Mesenchymal stem cell (in vitro differentiated cells and primary cell): ENCODE measurements at regions not wholly inside any gene's neighbourhood (a gene's known extent, or its start where the extent isn't known, plus 50 kb on each side); places are given as distances from the start of the nearest gene placed in this dataset.

ENCODE experiments used
- DNase-seq: peaks from one replicate; pipeline ENCODE4 v3.0.0-alpha.2; 2013
- H2AFZ ChIP-seq: one replicate; pipeline ENCODE4 v1.6.1; 2013; ENCODE audit warnings: low read depth, mild to moderate bottlenecking, control low read depth, inconsistent platforms, low read length, moderate library complexity
- H2AK5ac ChIP-seq: 2 replicates; pipeline ENCODE4 v1.6.1; 2013; ENCODE audit warnings: low read length, moderate library complexity, mild to moderate bottlenecking, inconsistent platforms; ENCODE audit not compliant: severe bottlenecking
- H2BK120ac ChIP-seq: one replicate; pipeline ENCODE4 v1.6.1; 2013; ENCODE audit warnings: low read depth, mild to moderate bottlenecking, inconsistent platforms, low read length, moderate library complexity
- H2BK12ac ChIP-seq, 2 experiments: one replicate each; pipeline ENCODE4 v1.6.1; 2013; ENCODE audit warnings: inconsistent platforms in 2 of 2, low read length in 2 of 2, mild to moderate bottlenecking in 2 of 2, moderate library complexity in 2 of 2, control low read depth in 1 of 2
- H2BK15ac ChIP-seq: one replicate; pipeline ENCODE4 v1.6.1; 2013; ENCODE audit warnings: mild to moderate bottlenecking, low read depth, inconsistent platforms; ENCODE audit not compliant: poor library complexity, severe bottlenecking
- H2BK5ac ChIP-seq: 2 replicates; pipeline ENCODE4 v1.6.1; 2013; ENCODE audit warnings: low read depth, mild to moderate bottlenecking, low read length, control low read depth, inconsistent platforms; ENCODE audit not compliant: poor library complexity, severe bottlenecking
- H3K14ac ChIP-seq, 2 experiments: one replicate each; pipeline ENCODE4 v1.6.1; 2013; ENCODE audit warnings: inconsistent platforms in 2 of 2, low read length in 2 of 2, control low read depth in 1 of 2, mild to moderate bottlenecking in 1 of 2, moderate library complexity in 1 of 2
- H3K18ac ChIP-seq, 2 experiments: one replicate each; pipeline ENCODE4 v1.6.1; 2013; ENCODE audit warnings: inconsistent platforms in 2 of 2, low read length in 2 of 2, control low read depth in 1 of 2, low read depth in 1 of 2, mild to moderate bottlenecking in 1 of 2
- H3K23ac ChIP-seq, 2 experiments: one replicate each; pipeline ENCODE4 v1.6.1; 2013; ENCODE audit warnings: inconsistent platforms in 2 of 2, low read length in 2 of 2, mild to moderate bottlenecking in 2 of 2, moderate library complexity in 2 of 2, control low read depth in 1 of 2
- H3K27ac ChIP-seq: 2 replicates; pipeline ENCODE4 v1.5.1; 2013; ENCODE audit warnings: mild to moderate bottlenecking, moderate library complexity, low read length, control low read depth, inconsistent platforms; ENCODE audit not compliant: poor library complexity, severe bottlenecking
- H3K27me3 ChIP-seq, 2 experiments: 2 replicates each; pipeline versions ENCODE4 v1.6.1 to v1.7.0; 2013; ENCODE audit warnings: low read length in 2 of 2, mild to moderate bottlenecking in 2 of 2, moderate library complexity in 2 of 2, control low read depth in 1 of 2, inconsistent platforms in 1 of 2; ENCODE audit not compliant: control insufficient read depth in 1 of 2, insufficient read depth in 1 of 2
- H3K36me3 ChIP-seq, 2 experiments: 2 replicates each; pipeline versions ENCODE4 v1.6.1 to v1.7.0; 2013; ENCODE audit warnings: low read length in 2 of 2, control low read depth in 1 of 2, inconsistent platforms in 1 of 2, low read depth in 1 of 2, mild to moderate bottlenecking in 1 of 2; ENCODE audit not compliant: insufficient read depth in 2 of 2, control insufficient read depth in 1 of 2
- H3K4ac ChIP-seq, 2 experiments: one replicate each; pipeline ENCODE4 v1.6.1; 2013; ENCODE audit warnings: inconsistent platforms in 2 of 2, low read length in 2 of 2, mild to moderate bottlenecking in 2 of 2, moderate library complexity in 2 of 2, control low read depth in 1 of 2, low read depth in 1 of 2
- H3K4me1 ChIP-seq: 2 replicates; pipeline ENCODE4 v1.6.1; 2013; ENCODE audit warnings: low read depth, low read length, control low read depth; ENCODE audit not compliant: control insufficient read depth, insufficient read depth
- H3K4me2 ChIP-seq: 2 replicates; pipeline ENCODE4 v1.6.1; 2013; ENCODE audit warnings: low read length, mild to moderate bottlenecking, inconsistent platforms; ENCODE audit not compliant: poor library complexity, severe bottlenecking
- H3K4me3 ChIP-seq, 2 experiments: 2 replicates each; pipeline versions ENCODE4 v1.5.1 to v1.7.0; 2013; ENCODE audit warnings: low read length in 2 of 2, mild to moderate bottlenecking in 2 of 2, control low read depth in 1 of 2, low read depth in 1 of 2; ENCODE audit not compliant: insufficient read depth in 1 of 2
- H3K79me1 ChIP-seq: replicated peaks from 2 replicates; pipeline ENCODE4 v1.6.1; 2013; ENCODE audit warnings: mild to moderate bottlenecking, control low read depth, low read length, inconsistent platforms; ENCODE audit not compliant: poor library complexity, severe bottlenecking
- H3K9ac ChIP-seq: 2 replicates; pipeline ENCODE4 v1.7.0; 2013; ENCODE audit warnings: mild to moderate bottlenecking, low read length, moderate library complexity
- H3K9me3 ChIP-seq: 2 replicates; pipeline ENCODE4 v1.7.0; 2013; ENCODE audit warnings: mild to moderate bottlenecking, low read length; ENCODE audit not compliant: control insufficient read depth
- H4K8ac ChIP-seq: one replicate; pipeline ENCODE4 v1.6.1; 2013; ENCODE audit warnings: inconsistent platforms, mild to moderate bottlenecking, low read length, moderate library complexity
- H4K91ac ChIP-seq: one replicate; pipeline ENCODE4 v1.6.1; 2013; ENCODE audit warnings: mild to moderate bottlenecking, low read length, inconsistent platforms
- WGBS: methylation state at CpG from one replicate; pipeline ENCODE4 v1.1.7; 2013; ENCODE audit warnings: mixed read lengths; 5-methylcytosine and 5-hydroxymethylcytosine counted together

DNA sequence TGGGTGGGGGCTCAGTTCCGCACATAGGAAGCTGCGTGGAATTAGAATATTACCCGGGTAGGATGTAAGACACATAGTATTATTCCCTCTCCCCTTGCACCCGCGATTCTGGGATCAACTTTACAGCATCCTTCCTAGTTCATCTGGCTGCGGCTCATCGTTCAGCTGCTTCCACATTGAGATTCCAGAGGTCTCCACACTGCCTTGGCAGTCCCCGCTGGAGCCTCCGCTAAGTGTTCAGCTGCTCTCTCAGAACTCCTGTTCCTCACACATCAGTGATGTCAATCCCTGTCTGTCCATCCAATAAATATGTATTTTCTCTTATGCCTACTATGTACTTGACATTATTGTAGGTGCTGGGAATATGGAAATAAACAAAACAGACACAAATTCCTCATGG lies 135.6 kb upstream of the SYT6 start:
- no peak overlapping the region for H2BK5ac ChIP-seq
- no peak overlapping the region for H3K4me3 ChIP-seq
- no peak overlapping the region for H3K14ac ChIP-seq
- no peak overlapping the region for H3K9ac ChIP-seq
- H3K27me3 ChIP-seq = peaks cover 4 to 5% of the 10 kb centered on the region in 2 experiments
- H3K4ac ChIP-seq = no peak overlapping the region
- no peak overlapping the region for H2AK5ac ChIP-seq
- H3K23ac ChIP-seq = no peak overlapping the region
- H3K27ac ChIP-seq = no peak overlapping the region
- H3K4me2 ChIP-seq = no peak overlapping the region
- H3K18ac ChIP-seq = no peak overlapping the region
- H4K8ac ChIP-seq = no peak overlapping the region
- H4K91ac ChIP-seq = no peak overlapping the region
- no peak for DNase-seq
- no peak overlapping the region for H2BK12ac ChIP-seq
- H3K4me1 ChIP-seq = peaks cover 6% of the 10 kb centered on the region
- no peaks in the 10 kb centered on the region for H3K36me3 ChIP-seq
- H2BK120ac ChIP-seq = no peak overlapping the region
- no peak overlapping the region for H2AFZ ChIP-seq
- no peaks in the 10 kb centered on the region for H3K9me3 ChIP-seq
- H3K79me1 ChIP-seq = no peaks in the 10 kb centered on the region
- no peak overlapping the region for H2BK15ac ChIP-seq
- 79% methylated on average over 9 of the region's 9 CpGs for WGBS

DNA sequence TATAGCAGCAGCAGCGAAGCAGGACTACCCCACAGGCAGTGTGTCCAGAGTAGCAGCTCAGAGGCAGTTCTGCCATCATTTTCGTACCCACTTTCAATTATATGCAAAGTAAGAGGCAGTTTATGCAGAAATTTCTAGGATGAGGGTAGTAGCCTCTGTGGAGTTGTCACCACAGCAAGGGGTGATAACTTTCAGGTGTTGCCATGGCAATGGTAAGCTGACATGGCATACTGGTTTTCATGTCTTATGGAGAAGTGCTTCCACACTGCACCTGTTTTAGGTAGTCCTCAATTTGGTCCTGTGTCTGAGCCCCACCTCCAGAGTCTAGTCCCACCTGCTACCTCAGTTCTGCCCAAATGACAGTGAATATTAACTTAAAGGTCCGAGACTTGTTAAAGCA lies 133.3 kb upstream of the SYT6 start:
- Histone ChIP-seq H2AFZ (no peak overlapping the region), H3K4me2 (no peak overlapping the region), H2BK12ac (no peak overlapping the region), H2BK15ac (no peak overlapping the region), H2BK5ac (no peak overlapping the region), H3K27ac (no peak overlapping the region), H2BK120ac (no peak overlapping the region), H3K27me3 (peaks cover 0 to 4% of the 10 kb centered on the region in 2 experiments), H3K4ac (no peak overlapping the region), H3K14ac (no peak overlapping the region), H3K23ac (no peak overlapping the region), H3K36me3 (no peaks in the 10 kb centered on the region), H3K4me1 (peaks cover 6% of the 10 kb centered on the region), H3K4me3 (no peak overlapping the region), H2AK5ac (no peak overlapping the region), H3K9me3 (no peaks in the 10 kb centered on the region), H4K8ac (no peak overlapping the region), H4K91ac (no peak overlapping the region), H3K9ac (no peak overlapping the region), H3K79me1 (no peaks in the 10 kb centered on the region), H3K18ac (no peak overlapping the region)
- 87% methylated on average over 3 of the region's 3 CpGs for WGBS
- DNase-seq = no peak

DNA sequence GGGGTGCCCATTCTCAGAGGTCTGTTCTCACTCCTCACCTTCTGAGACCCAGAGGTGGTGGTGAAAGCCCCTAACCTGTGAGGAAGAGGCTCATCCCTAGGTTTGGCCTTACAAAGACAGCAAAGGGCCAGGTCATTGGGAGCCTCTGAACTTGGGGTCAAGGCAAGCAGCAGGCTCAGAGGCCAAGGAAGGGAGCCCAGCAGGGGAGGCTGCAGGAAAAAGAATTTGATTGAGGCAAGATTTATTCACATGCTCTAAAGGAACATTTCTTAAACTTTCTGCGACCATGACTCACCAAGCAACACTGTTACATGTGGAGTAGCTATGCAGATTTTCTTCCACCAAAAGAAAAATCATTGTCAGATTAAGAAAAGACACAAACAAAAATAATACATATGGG lies 132.5 kb upstream of the SYT6 start:
- no peak overlapping the region for H3K4ac ChIP-seq
- no peak overlapping the region for H3K4me2 ChIP-seq
- no peak overlapping the region for H2BK15ac ChIP-seq
- H2BK12ac ChIP-seq = no peak overlapping the region
- no CpG with 5 or more reads among the region's 1 CpG for WGBS
- no peak overlapping the region for H2BK120ac ChIP-seq
- no peaks in the 10 kb centered on the region for H3K9me3 ChIP-seq
- H3K4me3 ChIP-seq = no peak overlapping the region
- H2AFZ ChIP-seq = no peak overlapping the region
- DNase-seq = no peak
- H2AK5ac ChIP-seq = no peak overlapping the region
- no peak overlapping the region for H3K23ac ChIP-seq
- peaks cover 0 to 4% of the 10 kb centered on the region in 2 experiments for H3K27me3 ChIP-seq
- H4K91ac ChIP-seq = no peak overlapping the region
- no peak overlapping the region for H4K8ac ChIP-seq
- no peak overlapping the region for H3K9ac ChIP-seq
- H3K4me1 ChIP-seq = peaks cover 6% of the 10 kb centered on the region
- no peaks in the 10 kb centered on the region for H3K36me3 ChIP-seq
- no peaks in the 10 kb centered on the region for H3K79me1 ChIP-seq
- no peak overlapping the region for H3K18ac ChIP-seq
- H3K27ac ChIP-seq = no peak overlapping the region
- no peak overlapping the region for H3K14ac ChIP-seq
- no peak overlapping the region for H2BK5ac ChIP-seq

DNA sequence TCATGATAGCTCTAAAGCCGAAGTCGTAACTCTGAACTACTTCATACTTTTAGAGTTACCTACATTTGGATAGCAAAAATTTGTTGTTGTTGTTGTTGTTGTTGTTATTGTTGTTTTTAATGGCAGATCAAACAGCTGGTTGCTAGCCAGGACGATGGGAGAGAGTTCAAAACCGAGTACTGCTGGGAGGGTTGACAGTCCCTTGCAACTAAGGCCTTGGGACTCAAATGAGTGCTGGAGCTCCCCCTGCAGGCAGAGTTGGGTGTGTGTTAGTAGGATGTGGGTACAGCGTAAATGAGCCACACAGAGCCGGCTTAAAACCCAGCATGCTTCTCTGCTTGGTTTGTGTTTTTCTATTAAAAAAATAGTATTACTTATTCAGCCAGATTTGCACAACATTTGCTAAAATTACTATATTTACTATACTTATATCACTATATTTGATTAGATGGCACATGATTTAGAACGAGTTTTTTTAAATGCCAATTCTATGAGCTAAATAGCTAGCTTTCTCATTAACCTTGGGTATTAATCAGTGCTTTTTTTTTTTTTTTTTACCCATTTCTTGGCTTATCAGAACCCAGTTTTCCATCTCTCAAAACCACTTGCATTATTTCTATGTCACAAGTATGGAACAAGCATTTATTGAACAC lies 129.2 kb upstream of the SYT6 start:
- Histone ChIP-seq H2BK120ac (no peak overlapping the region), H2AK5ac (no peak overlapping the region), H2BK15ac (no peak overlapping the region), H3K9ac (no peak overlapping the region), H4K8ac (no peak overlapping the region), H3K4me1 (peaks cover 6% of the 10 kb centered on the region), H2AFZ (no peak overlapping the region), H3K36me3 (no peaks in the 10 kb centered on the region), H3K4ac (no peak overlapping the region), H3K14ac (no peak overlapping the region), H2BK5ac (no peak overlapping the region), H3K27ac (no peak overlapping the region), H3K27me3 (peaks cover 0 to 4% of the 10 kb centered on the region in 2 experiments), H3K79me1 (no peaks in the 10 kb centered on the region), H2BK12ac (no peak overlapping the region), H3K23ac (no peak overlapping the region), H3K4me3 (no peak overlapping the region), H3K4me2 (no peak overlapping the region), H3K18ac (no peak overlapping the region), H4K91ac (no peak overlapping the region), H3K9me3 (no peaks in the 10 kb centered on the region)
- DNase-seq = peak; percentile 87
- 33% methylated on average over 3 of the region's 7 CpGs for WGBS
